Prostate gland (tissue), 2 donors: ENCODE measurements at regions not wholly inside any gene's neighbourhood (a gene's known extent, or its start where the extent isn't known, plus 50 kb on each side); places are given as distances from the start of the nearest gene placed in this dataset.

Experiments
- DNase-seq: peaks from one replicate; pipeline ENCODE4 v3.0.0-alpha.2; 2019; ENCODE audit warnings: low spot score
- H3K27ac ChIP-seq, 2 donors: fragments of 200-600 bp; sonication (generic); 2 replicates each; pipeline ENCODE4 v1.5.1; 2017 to 2019
- H3K27me3 ChIP-seq: fragments of 200-600 bp; sonication (generic); replicated peaks from 2 replicates; pipeline ENCODE4 v1.5.1; 2019; ENCODE audit not compliant: insufficient read depth
- H3K36me3 ChIP-seq, 2 donors: fragments of 200-600 bp; sonication (generic); 1 replicate in 1 of 2; 2 replicates in 1 of 2; pipeline versions ENCODE4 v1.5.1 to v1.8.1; 2017 to 2019
- H3K4me1 ChIP-seq: fragments of 200-600 bp; sonication (generic); replicated peaks from 2 replicates; pipeline ENCODE4 v1.5.1; 2019
- H3K4me3 ChIP-seq, 2 donors: fragments of 200-600 bp; sonication (generic); 2 replicates each; pipeline ENCODE4 v1.5.1; 2017 to 2019
- H3K9me3 ChIP-seq: fragments of 200-600 bp; sonication (generic); 2 replicates; pipeline ENCODE4 v1.5.1; 2017
- POLR2A ChIP-seq: fragments of 450-650 bp; IDR thresholded peaks from one replicate; pipeline ENCODE4 v1.6.1; 2016; ENCODE audit warnings: antibody characterized with exemption, mild to moderate bottlenecking
- POLR2AphosphoS5 ChIP-seq: sonication (generic); formaldehyde crosslinking; IDR thresholded peaks from one replicate; pipeline ENCODE4 v1.6.1; 2017; ENCODE audit warnings: antibody characterized with exemption
- WGBS: methylation state at CpG from one replicate; pipeline ENCODE4 v1.1.5; 2018; 5-methylcytosine and 5-hydroxymethylcytosine counted together
- intact Hi-C: fragments of 100-400 bp; cut with DNase I; formaldehyde crosslinking; loops from one replicate; pipeline ENCODE4 v1.14.2; 2022
- TF ChIP-seq, protein P1 (sequence below), 4 experiments: fragments of 200-600 bp in 2 of 4; fragments of 450-650 bp in 2 of 4; sonication (generic) in 2 of 4; IDR thresholded peaks; 1 replicate in 3 of 4; 2 replicates in 1 of 4; pipeline ENCODE4 v1.5.1; 2016 to 2019; ENCODE audit warnings: antibody characterized with exemption in 4 of 4, mild to moderate bottlenecking in 2 of 4, moderate library complexity in 2 of 4

DNA sequence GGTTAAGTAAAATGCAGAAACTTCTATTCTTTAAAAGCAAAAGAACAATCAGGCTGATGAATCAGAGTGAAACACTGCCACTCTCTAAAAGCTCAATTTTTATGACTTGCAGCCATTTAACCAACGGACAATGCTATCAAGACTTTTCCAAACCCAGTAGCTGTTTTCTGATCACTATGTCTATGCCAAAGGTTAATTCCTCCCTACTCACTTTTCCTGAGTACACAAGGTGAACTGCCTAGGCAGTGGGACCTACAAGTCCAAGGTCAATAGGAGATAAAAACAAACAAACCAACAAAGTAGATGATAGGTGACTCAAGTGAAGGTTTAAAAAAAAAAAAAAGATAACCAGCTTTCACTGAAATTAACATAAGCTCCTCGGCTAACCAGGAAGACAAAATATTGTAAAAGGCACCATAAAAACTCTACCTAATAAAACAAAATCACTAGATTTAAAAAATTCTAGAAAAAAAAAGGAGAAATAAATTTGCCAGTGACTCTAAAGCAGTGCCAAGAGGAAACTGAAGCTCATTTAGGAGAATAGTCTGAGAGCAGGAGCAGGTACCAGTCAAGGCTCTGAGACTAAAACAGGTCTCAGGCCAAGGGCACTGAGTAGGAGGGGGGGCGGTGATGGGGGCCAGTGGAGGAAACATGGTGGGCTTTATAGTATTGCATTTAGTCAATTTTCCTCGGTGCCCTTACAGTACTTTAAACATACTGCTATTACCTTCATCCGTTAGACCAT is 134.1 kb upstream of the DLGAP1 start:
- H3K4me3 ChIP-seq = no peak overlapping the region

DNA sequence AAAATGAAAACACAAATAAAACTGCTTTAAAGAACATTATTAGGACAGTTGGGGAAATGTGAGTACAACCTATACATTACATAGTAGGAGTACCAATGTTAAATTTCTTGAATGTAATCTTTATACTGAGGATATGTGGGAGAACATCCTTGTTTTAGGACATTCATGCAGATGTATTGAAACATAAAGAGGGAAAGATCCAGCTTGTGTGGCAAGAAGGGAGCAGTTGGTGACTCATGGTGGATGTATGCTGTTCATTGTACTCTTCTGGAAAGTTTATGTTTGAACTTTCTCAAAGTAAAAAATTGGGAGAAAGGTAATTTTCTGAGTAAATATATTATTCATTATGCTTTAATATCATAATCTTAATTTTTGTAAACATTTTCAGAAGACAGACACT is 132.1 kb upstream of the DLGAP1 start:
- Histone ChIP-seq H3K36me3 (no peaks in the 10 kb centered on the region), H3K4me1 (no peaks in the 10 kb centered on the region), H3K27ac (no peak overlapping the region), H3K4me3 (no peak overlapping the region), H3K27me3 (no peaks in the 10 kb centered on the region), H3K9me3 (no peaks in the 10 kb centered on the region)
- TF ChIP-seq, protein P1, sequence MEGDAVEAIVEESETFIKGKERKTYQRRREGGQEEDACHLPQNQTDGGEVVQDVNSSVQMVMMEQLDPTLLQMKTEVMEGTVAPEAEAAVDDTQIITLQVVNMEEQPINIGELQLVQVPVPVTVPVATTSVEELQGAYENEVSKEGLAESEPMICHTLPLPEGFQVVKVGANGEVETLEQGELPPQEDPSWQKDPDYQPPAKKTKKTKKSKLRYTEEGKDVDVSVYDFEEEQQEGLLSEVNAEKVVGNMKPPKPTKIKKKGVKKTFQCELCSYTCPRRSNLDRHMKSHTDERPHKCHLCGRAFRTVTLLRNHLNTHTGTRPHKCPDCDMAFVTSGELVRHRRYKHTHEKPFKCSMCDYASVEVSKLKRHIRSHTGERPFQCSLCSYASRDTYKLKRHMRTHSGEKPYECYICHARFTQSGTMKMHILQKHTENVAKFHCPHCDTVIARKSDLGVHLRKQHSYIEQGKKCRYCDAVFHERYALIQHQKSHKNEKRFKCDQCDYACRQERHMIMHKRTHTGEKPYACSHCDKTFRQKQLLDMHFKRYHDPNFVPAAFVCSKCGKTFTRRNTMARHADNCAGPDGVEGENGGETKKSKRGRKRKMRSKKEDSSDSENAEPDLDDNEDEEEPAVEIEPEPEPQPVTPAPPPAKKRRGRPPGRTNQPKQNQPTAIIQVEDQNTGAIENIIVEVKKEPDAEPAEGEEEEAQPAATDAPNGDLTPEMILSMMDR (IDR thresholded peaks at IDR 0.05) = no peak
- TF ChIP-seq POLR2A (no peak), POLR2AphosphoS5 (no peak)
- intact Hi-C loops = no loop called here
- no peak for DNase-seq

More for the DNA sequence above, 134.1 kb upstream of the DLGAP1 start:
- WGBS = 62% methylated on average over 5 of the region's 5 CpGs
- intact Hi-C loops = no loop called here
- DNase-seq = no peak
- Histone ChIP-seq H3K9me3 (no peaks in the 10 kb centered on the region), H3K4me1 (no peaks in the 10 kb centered on the region), H3K27ac (no peak overlapping the region), H3K27me3 (no peaks in the 10 kb centered on the region), H3K36me3 (no peaks in the 10 kb centered on the region)
- no peak for TF ChIP-seq POLR2AphosphoS5
- TF ChIP-seq POLR2A = no peak
- TF ChIP-seq, protein P1 (IDR thresholded peaks at IDR 0.05) = no peak

DNA sequence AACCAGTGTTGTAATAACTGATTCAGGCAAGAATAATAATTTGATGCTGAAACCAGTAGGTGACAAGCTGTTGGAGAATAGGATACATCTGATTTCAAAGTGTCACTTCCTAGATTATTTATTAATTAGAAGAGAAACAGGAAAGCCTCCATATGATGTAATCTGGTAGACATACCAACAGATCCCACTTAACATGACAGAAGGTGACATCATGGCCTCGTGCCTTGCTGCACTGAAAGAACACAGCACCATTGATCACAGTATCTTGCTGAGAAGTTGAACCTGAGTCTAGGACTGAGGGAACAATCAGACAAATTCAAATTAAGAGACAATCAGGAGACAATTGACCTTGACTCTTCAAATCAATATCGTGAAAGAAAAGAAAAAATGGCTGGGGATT is 131.6 kb upstream of the DLGAP1 start:
- TF ChIP-seq POLR2AphosphoS5 (no peak), POLR2A (no peak)
- TF ChIP-seq, protein P1 (IDR thresholded peaks at IDR 0.05) = no peak
- intact Hi-C loops = no loop called here
- WGBS = 70% methylated on average over 2 of the region's 2 CpGs
- no peaks in the 10 kb centered on the region for H3K27me3 ChIP-seq
- no peaks in the 10 kb centered on the region for H3K36me3 ChIP-seq
- no peaks in the 10 kb centered on the region for H3K4me1 ChIP-seq
- H3K27ac ChIP-seq = no peak overlapping the region
- no peaks in the 10 kb centered on the region for H3K9me3 ChIP-seq
- DNase-seq = no peak
- no peak overlapping the region for H3K4me3 ChIP-seq

DNA sequence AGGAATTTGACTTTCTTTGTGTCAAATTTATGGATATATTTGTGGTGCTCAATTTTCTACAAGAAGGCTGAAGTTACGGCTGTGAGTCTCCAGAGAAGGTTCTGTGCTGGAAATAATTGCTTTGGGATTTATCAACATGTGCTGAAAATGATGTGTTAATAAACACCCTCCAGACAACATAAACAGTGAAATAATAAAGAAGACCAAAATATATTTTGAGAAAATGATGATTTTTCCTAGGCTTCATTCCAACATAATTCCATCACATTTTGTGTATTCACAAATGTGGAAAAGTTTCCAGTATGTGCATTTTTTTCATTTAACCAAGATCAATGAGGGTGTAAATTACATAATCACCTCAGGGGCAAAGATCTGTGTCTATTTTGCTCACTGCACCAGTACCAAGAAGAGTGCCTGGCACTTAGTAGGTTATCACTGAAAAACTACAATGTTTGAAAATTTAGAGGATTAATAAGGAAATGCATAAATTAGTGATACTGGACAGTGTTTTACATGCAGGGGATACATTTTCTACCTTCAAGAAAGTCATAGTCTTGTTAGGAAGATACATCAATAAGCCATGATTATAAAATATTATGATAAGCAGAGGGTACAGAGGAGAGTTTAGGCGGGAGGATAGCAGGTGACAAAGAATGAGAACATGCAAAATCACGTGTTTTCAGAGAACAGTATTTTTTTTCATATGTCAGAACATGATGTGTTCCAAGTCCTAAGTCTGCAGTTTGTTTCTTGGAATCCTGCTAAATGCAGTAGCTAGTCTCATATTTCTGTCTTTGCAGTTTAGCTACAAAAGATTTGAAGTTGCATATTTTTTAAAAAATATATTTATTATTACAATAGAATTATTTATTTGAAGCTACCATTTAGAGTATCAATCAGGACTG is 127.6 kb upstream of the DLGAP1 start:
- Histone ChIP-seq H3K4me1 (no peaks in the 10 kb centered on the region), H3K4me3 (no peak overlapping the region), H3K36me3 (no peaks in the 10 kb centered on the region), H3K9me3 (no peaks in the 10 kb centered on the region), H3K27ac (no peak overlapping the region), H3K27me3 (no peaks in the 10 kb centered on the region)
- WGBS = 72% methylated on average over 3 of the region's 3 CpGs
- intact Hi-C loops = no loop called here
- TF ChIP-seq POLR2A (no peak), POLR2AphosphoS5 (no peak)
- TF ChIP-seq, protein P1 (IDR thresholded peaks at IDR 0.05) = no peak
- no peak for DNase-seq
